WTC11 (cell line): ENCODE measurements at regions not wholly inside any gene's neighbourhood (a gene's known extent, or its start where the extent isn't known, plus 50 kb on each side); places are given as distances from the start of the nearest gene placed in this dataset.

Experiments
- AFF4 ChIP-seq: sonication (generic); formaldehyde crosslinking; IDR thresholded peaks from 2 replicates; pipeline ENCODE4 v1.8.1; 2023; ENCODE audit warnings: mild to moderate bottlenecking, missing genetic modification reagents, borderline replicate concordance
- CREB1 ChIP-seq: sonication (generic); formaldehyde crosslinking; IDR thresholded peaks from 2 replicates; pipeline ENCODE4 v1.8.0; 2023; ENCODE audit warnings: mild to moderate bottlenecking, missing genetic modification reagents
- CTCF ChIP-seq: fragments of 200-600 bp; IDR thresholded peaks from 2 replicates; pipeline ENCODE4 v1.8.0; 2022; ENCODE audit warnings: antibody characterized with exemption
- E2F1 ChIP-seq: sonication (generic); formaldehyde crosslinking; IDR thresholded peaks from 2 replicates; pipeline ENCODE4 v1.8.0; 2022; ENCODE audit warnings: mild to moderate bottlenecking, missing genetic modification reagents
- FOXK1 ChIP-seq: sonication (generic); formaldehyde crosslinking; IDR thresholded peaks from 2 replicates; pipeline ENCODE4 v1.8.0; 2022; ENCODE audit warnings: mild to moderate bottlenecking, moderate library complexity, missing genetic modification reagents
- GABPB1 ChIP-seq: sonication (generic); formaldehyde crosslinking; IDR thresholded peaks from 2 replicates; pipeline ENCODE4 v1.8.1; 2023; ENCODE audit warnings: mild to moderate bottlenecking, missing genetic modification reagents
- MAX ChIP-seq: sonication (generic); formaldehyde crosslinking; IDR thresholded peaks from 2 replicates; pipeline ENCODE4 v1.8.0; 2022; ENCODE audit warnings: mild to moderate bottlenecking, missing genetic modification reagents
- NR2C2 ChIP-seq: sonication (generic); formaldehyde crosslinking; IDR thresholded peaks from 2 replicates; pipeline ENCODE4 v1.8.0; 2022; ENCODE audit warnings: mild to moderate bottlenecking, missing genetic modification reagents
- NR3C1 ChIP-seq: sonication (generic); formaldehyde crosslinking; conservative IDR thresholded peaks from 2 replicates; pipeline ENCODE4 v1.8.1; 2023; ENCODE audit warnings: low read depth, mild to moderate bottlenecking, missing genetic modification reagents
- RELA ChIP-seq: sonication (generic); formaldehyde crosslinking; IDR thresholded peaks from 2 replicates; pipeline ENCODE4 v1.8.1; 2022; ENCODE audit warnings: missing genetic modification reagents, mild to moderate bottlenecking, borderline replicate concordance
- TF ChIP-seq, protein P1 (sequence below): sonication (generic); formaldehyde crosslinking; IDR thresholded peaks from 2 replicates; pipeline ENCODE4 v1.8.1; 2022; ENCODE audit warnings: low read depth, mild to moderate bottlenecking, moderate library complexity, missing genetic modification reagents, borderline replicate concordance
- TF ChIP-seq, protein P2 (sequence below): sonication (generic); formaldehyde crosslinking; IDR thresholded peaks from 2 replicates; pipeline ENCODE4 v1.8.0; 2022; ENCODE audit warnings: mild to moderate bottlenecking, missing genetic modification reagents
- TF ChIP-seq, protein P3 (sequence below): fragments of 250-450 bp; sonication (Bioruptor Pico); conservative IDR thresholded peaks from 2 replicates; pipeline ENCODE4 v1.9.0; 2021; ENCODE audit warnings: mild to moderate bottlenecking

DNA sequence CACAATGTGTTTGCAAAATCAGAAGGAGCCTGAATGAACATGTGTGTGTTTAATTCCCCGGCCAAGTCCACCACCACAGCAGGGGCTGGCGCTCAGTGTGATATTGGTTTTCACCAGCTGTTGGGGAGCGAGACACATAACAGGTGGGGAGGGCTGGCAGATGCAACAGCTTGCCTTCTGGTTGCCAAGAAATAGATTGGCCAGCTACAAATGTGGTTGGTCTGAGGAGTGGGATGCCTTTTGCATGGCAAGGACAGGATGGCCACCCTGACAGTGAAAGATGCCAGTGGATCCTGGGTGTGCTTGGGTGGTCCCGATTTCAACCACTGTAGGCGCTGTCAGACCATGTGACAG is 292.5 kb upstream of the FZD8 start:
- TF ChIP-seq FOXK1 (no peak), NR3C1 (no peak), MAX (CRISPR knock-in tag) (no peak), CTCF (no peak), AFF4 (CRISPR knock-in tag) (no peak), RELA (CRISPR knock-in tag) (no peak), GABPB1 (CRISPR knock-in tag) (no peak), E2F1 (CRISPR knock-in tag) (no peak), CREB1 (CRISPR knock-in tag) (no peak), NR2C2 (CRISPR knock-in tag) (no peak)
- TF ChIP-seq, protein P1, sequence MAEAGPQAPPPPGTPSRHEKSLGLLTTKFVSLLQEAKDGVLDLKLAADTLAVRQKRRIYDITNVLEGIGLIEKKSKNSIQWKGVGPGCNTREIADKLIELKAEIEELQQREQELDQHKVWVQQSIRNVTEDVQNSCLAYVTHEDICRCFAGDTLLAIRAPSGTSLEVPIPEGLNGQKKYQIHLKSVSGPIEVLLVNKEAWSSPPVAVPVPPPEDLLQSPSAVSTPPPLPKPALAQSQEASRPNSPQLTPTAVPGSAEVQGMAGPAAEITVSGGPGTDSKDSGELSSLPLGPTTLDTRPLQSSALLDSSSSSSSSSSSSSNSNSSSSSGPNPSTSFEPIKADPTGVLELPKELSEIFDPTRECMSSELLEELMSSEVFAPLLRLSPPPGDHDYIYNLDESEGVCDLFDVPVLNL (CRISPR knock-in tag), result no peak
- TF ChIP-seq, protein P2, sequence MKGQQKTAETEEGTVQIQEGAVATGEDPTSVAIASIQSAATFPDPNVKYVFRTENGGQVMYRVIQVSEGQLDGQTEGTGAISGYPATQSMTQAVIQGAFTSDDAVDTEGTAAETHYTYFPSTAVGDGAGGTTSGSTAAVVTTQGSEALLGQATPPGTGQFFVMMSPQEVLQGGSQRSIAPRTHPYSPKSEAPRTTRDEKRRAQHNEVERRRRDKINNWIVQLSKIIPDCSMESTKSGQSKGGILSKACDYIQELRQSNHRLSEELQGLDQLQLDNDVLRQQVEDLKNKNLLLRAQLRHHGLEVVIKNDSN (CRISPR knock-in tag), result no peak
- TF ChIP-seq, protein P3, sequence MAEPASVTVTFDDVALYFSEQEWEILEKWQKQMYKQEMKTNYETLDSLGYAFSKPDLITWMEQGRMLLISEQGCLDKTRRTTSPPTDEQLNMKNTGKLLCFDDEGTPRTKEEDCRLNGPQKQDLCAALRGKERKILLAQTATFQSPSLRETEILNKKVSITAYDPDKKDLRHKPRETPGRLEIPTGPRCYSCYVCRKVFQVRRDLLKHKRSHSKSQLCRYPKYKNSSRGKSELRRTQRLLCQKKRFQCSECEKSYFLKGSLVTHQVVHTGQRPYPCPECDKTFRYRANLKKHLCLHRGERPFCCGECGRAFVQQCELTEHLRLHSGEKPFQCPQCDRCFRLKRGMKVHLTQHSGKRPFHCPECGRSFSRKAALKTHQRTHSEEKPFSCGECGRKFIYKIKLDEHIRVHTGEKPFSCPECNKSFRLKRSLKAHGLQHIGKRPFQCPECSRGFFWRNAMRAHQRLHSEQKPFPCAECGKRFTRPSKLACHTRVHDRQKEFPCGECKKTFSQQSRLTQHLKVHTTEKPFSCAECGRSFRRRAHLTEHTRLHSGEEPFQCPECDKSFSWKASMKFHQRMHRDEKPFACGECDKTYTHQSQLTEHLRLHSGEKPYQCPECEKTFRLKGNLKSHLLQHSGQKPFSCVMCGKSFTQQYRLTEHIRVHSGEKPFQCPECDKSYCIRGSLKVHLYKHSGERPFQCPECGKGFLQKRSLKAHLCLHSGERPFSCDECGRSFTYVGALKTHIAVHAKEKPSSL (CRISPR knock-in tag), result no peak
